ENCODE measurements at regions not wholly inside any gene's neighbourhood (a gene's known extent, or its start where the extent isn't known, plus 50 kb on each side); places are given as distances from the start of the nearest gene placed in this dataset.
A peak's percentile ranks its signal among the peaks of the same experiment; 100 is the strongest.

- DNase-seq, result no peak
These were observed 523.5 kb downstream of the TMEM182 start for GRCh38 chr2:103285354-103285753.

GRCh38 chr2:103287746-103288145 lies 525.9 kb downstream of the TMEM182 start:
- DNase-seq, result no peak

- DNase-seq, result peak in 1 of 2 experiments; percentile 48
These were observed 526.9 kb downstream of the TMEM182 start for GRCh38 chr2:103288696-103289095.

GRCh38 chr2:103289105-103289725 lies 527.4 kb downstream of the TMEM182 start:
- peak in 1 of 2 experiments; percentile 19 for DNase-seq

- no peak for DNase-seq
These were observed 530.7 kb downstream of the TMEM182 start for GRCh38 chr2:103292573-103292972.

GRCh38 chr2:103293067-103293741 lies 531.4 kb downstream of the TMEM182 start:
- no peak for DNase-seq

GRCh38 chr2:103293742-103294077 lies 531.9 kb downstream of the TMEM182 start:
- DNase-seq, result no peak

- DNase-seq, result no peak
These were observed 532.6 kb downstream of the TMEM182 start for GRCh38 chr2:103294420-103294819.

- DNase-seq, result no peak
These were observed 533.8 kb downstream of the TMEM182 start for GRCh38 chr2:103295591-103295990.

- DNase-seq, result no peak
These were observed 562.8 kb downstream of the TMEM182 start for GRCh38 chr2:103324671-103325070.

GRCh38 chr2:103327386-103327785 lies 565.6 kb downstream of the TMEM182 start:
- no peak for DNase-seq

GRCh38 chr2:103327966-103328365 lies 566.1 kb downstream of the TMEM182 start:
- DNase-seq, result no peak

- DNase-seq, result no peak
These were observed 573.6 kb downstream of the TMEM182 start for GRCh38 chr2:103335403-103335802.

- no peak for DNase-seq
These were observed 577.0 kb downstream of the TMEM182 start for GRCh38 chr2:103338819-103339218.

GRCh38 chr2:103346780-103347179 lies 584.9 kb downstream of the TMEM182 start:
- no peak for DNase-seq

GRCh38 chr2:103353774-103354173 lies 591.9 kb downstream of the TMEM182 start:
- DNase-seq, result no peak

- no peak for DNase-seq
These were observed 593.5 kb downstream of the TMEM182 start for GRCh38 chr2:103355287-103355686.

- no peak for DNase-seq
These were observed 599.9 kb downstream of the TMEM182 start for GRCh38 chr2:103361712-103362111.

- no peak for DNase-seq
These were observed 601.8 kb downstream of the TMEM182 start for GRCh38 chr2:103363639-103364038.

GRCh38 chr2:103364177-103364576 lies 602.3 kb downstream of the TMEM182 start:
- DNase-seq, result peak; percentile 2 to 53

GRCh38 chr2:103365071-103365470 lies 603.2 kb downstream of the TMEM182 start:
- no peak for DNase-seq

GRCh38 chr2:103367877-103368276 lies 606.0 kb downstream of the TMEM182 start:
- no peak for DNase-seq

- DNase-seq, result no peak
These were observed 621.7 kb downstream of the TMEM182 start for GRCh38 chr2:103383541-103383940.

GRCh38 chr2:103386872-103387271 lies 625.0 kb downstream of the TMEM182 start:
- no peak for DNase-seq

- no peak for DNase-seq
These were observed 626.1 kb downstream of the TMEM182 start for GRCh38 chr2:103387888-103388287.
